ENCODE measurements at regions not wholly inside any gene's neighbourhood (a gene's known extent, or its start where the extent isn't known, plus 50 kb on each side); places are given as distances from the start of the nearest gene placed in this dataset.
"Not testable (repeated sequence)": the region's sequence is repeated elsewhere in the genome, so short reads cannot be mapped to it uniquely, and the experiment has no call there.

- TF ChIP-seq CTCF (IDR thresholded peaks at IDR 0.05; ENCODE audit: low read depth, low read length, poor library complexity, severe bottlenecking), result no peak
- no peak for TF ChIP-seq EZH2phosphoT487 (IDR thresholded peaks at IDR 0.05; ENCODE audit: borderline replicate concordance, low read length)
- Histone ChIP-seq H3K79me2 (ENCODE audit: control insufficient read depth, low read length) (no peaks in the 10 kb centered on the region), H3K4me1 (ENCODE audit: control insufficient read depth, low read length) (no peaks in the 10 kb centered on the region), H3K9me3 (ENCODE audit: control insufficient read depth, insufficient read depth, low read length) (no peaks in the 10 kb centered on the region), H3K4me3 (ENCODE audit: low read length) (no peak overlapping the region), H3F3A (ENCODE audit: control insufficient read depth, insufficient read depth) (no peaks in the 10 kb centered on the region), H4K20me1 (ENCODE audit: control insufficient read depth, insufficient read depth, low read depth, low read length) (no peaks in the 10 kb centered on the region), H3K27me3 (ENCODE audit: control insufficient read depth, low read length) (peaks cover 3% of the 10 kb centered on the region; the same call in 1 of the 2 replicates), H3K4me2 (ENCODE audit: low read length) (no peak overlapping the region), H3K9me2 (replicated peaks; ENCODE audit: control insufficient read depth, low read length) (no peaks in the 10 kb centered on the region), H3K36me3 (ENCODE audit: control insufficient read depth, low read length) (no peaks in the 10 kb centered on the region), H3K27ac (ENCODE audit: low read depth, low read length) (no peak overlapping the region)
These were observed 91.4 kb upstream of the TACR1 start for GRCh38 chr2:75290600-75291150.

- TF ChIP-seq CTCF (IDR thresholded peaks at IDR 0.05; ENCODE audit: low read depth, low read length, poor library complexity, severe bottlenecking) (no peak), EZH2phosphoT487 (IDR thresholded peaks at IDR 0.05; ENCODE audit: borderline replicate concordance, low read length) (no peak)
- Histone ChIP-seq H3K4me3 (ENCODE audit: low read length) (no peak overlapping the region), H3K9me2 (replicated peaks; ENCODE audit: control insufficient read depth, low read length) (no peaks in the 10 kb centered on the region), H3K79me2 (ENCODE audit: control insufficient read depth, low read length) (no peaks in the 10 kb centered on the region), H3K9me3 (ENCODE audit: control insufficient read depth, insufficient read depth, low read length) (no peaks in the 10 kb centered on the region), H3K27me3 (ENCODE audit: control insufficient read depth, low read length) (peaks cover 7% of the 10 kb centered on the region), H3K27ac (ENCODE audit: low read depth, low read length) (no peak overlapping the region), H4K20me1 (ENCODE audit: control insufficient read depth, insufficient read depth, low read depth, low read length) (no peaks in the 10 kb centered on the region), H3K4me1 (ENCODE audit: control insufficient read depth, low read length) (no peaks in the 10 kb centered on the region), H3K36me3 (ENCODE audit: control insufficient read depth, low read length) (no peaks in the 10 kb centered on the region), H3K4me2 (ENCODE audit: low read length) (no peak overlapping the region), H3F3A (ENCODE audit: control insufficient read depth, insufficient read depth) (no peaks in the 10 kb centered on the region)
These were observed 90.5 kb upstream of the TACR1 start for GRCh38 chr2:75289771-75290170.

GRCh38 chr2:75289178-75289577 lies 89.9 kb upstream of the TACR1 start:
- H3K27ac ChIP-seq (ENCODE audit: low read depth, low read length); H3K4me3 ChIP-seq (ENCODE audit: low read length); H3K9me2 ChIP-seq (replicated peaks; ENCODE audit: control insufficient read depth, low read length); H3K4me2 ChIP-seq (ENCODE audit: low read length); H3K79me2 ChIP-seq (ENCODE audit: control insufficient read depth, low read length); H3F3A ChIP-seq (ENCODE audit: control insufficient read depth, insufficient read depth); H4K20me1 ChIP-seq (ENCODE audit: control insufficient read depth, insufficient read depth, low read depth, low read length); H3K36me3 ChIP-seq (ENCODE audit: control insufficient read depth, low read length); H3K4me1 ChIP-seq (ENCODE audit: control insufficient read depth, low read length); H3K27me3 ChIP-seq (ENCODE audit: control insufficient read depth, low read length); H3K9me3 ChIP-seq (ENCODE audit: control insufficient read depth, insufficient read depth, low read length): not testable (repeated sequence)

GRCh38 chr2:75288760-75289159 lies 89.4 kb upstream of the TACR1 start:
- H3K9me2 ChIP-seq (replicated peaks; ENCODE audit: control insufficient read depth, low read length), result no peaks in the 10 kb centered on the region
- no peaks in the 10 kb centered on the region for H3K4me1 ChIP-seq (ENCODE audit: control insufficient read depth, low read length)
- no peak overlapping the region for H3K4me3 ChIP-seq (ENCODE audit: low read length)
- no peak overlapping the region for H3K27ac ChIP-seq (ENCODE audit: low read depth, low read length)
- H3F3A ChIP-seq (ENCODE audit: control insufficient read depth, insufficient read depth), result no peaks in the 10 kb centered on the region
- H3K4me2 ChIP-seq (ENCODE audit: low read length), result no peak overlapping the region
- TF ChIP-seq EZH2phosphoT487 (IDR thresholded peaks at IDR 0.05; ENCODE audit: borderline replicate concordance, low read length), result no peak
- TF ChIP-seq CTCF (IDR thresholded peaks at IDR 0.05; ENCODE audit: low read depth, low read length, poor library complexity, severe bottlenecking), result no peak
- H3K9me3 ChIP-seq (ENCODE audit: control insufficient read depth, insufficient read depth, low read length), result no peaks in the 10 kb centered on the region
- no peaks in the 10 kb centered on the region for H4K20me1 ChIP-seq (ENCODE audit: control insufficient read depth, insufficient read depth, low read depth, low read length)
- peaks cover 7% of the 10 kb centered on the region for H3K27me3 ChIP-seq (ENCODE audit: control insufficient read depth, low read length)
- H3K36me3 ChIP-seq (ENCODE audit: control insufficient read depth, low read length), result no peaks in the 10 kb centered on the region
- H3K79me2 ChIP-seq (ENCODE audit: control insufficient read depth, low read length), result no peaks in the 10 kb centered on the region
